GM12801 (cell line): ENCODE measurements at regions not wholly inside any gene's neighbourhood (a gene's known extent, or its start where the extent isn't known, plus 50 kb on each side); places are given as distances from the start of the nearest gene placed in this dataset.

Source experiments
- CTCF ChIP-seq: IDR thresholded peaks from one replicate; pipeline ENCODE4 v1.5.1; 2011; ENCODE audit warnings: control low read depth; ENCODE audit not compliant: insufficient read length; ENCODE audit errors: extremely low read depth

- no peak for TF ChIP-seq CTCF
Observed at GRCh38 chr3:82130046-82130445, 368.6 kb upstream of the GBE1 start.

- no peak for TF ChIP-seq CTCF
Observed at GRCh38 chr3:82129221-82129801, 367.9 kb upstream of the GBE1 start.

- no peak for TF ChIP-seq CTCF
Observed at GRCh38 chr3:82128271-82128670, 366.8 kb upstream of the GBE1 start.

- no peak for TF ChIP-seq CTCF
Observed at GRCh38 chr3:82122554-82123345, 361.3 kb upstream of the GBE1 start.

- TF ChIP-seq CTCF: no peak
Observed at GRCh38 chr3:82114589-82114988, 353.1 kb upstream of the GBE1 start.

GRCh38 chr3:82103241-82103640 lies 341.8 kb upstream of the GBE1 start:
- no peak for TF ChIP-seq CTCF

GRCh38 chr3:82100378-82100777 lies 338.9 kb upstream of the GBE1 start:
- TF ChIP-seq CTCF: no peak
